HG03108 (cell line): ENCODE measurements at regions not wholly inside any gene's neighbourhood (a gene's known extent, or its start where the extent isn't known, plus 50 kb on each side); places are given as distances from the start of the nearest gene placed in this dataset.
"Not testable (repeated sequence)": the region's sequence is repeated elsewhere in the genome, so short reads cannot be mapped to it uniquely, and the experiment has no call there.

Experiments
- ATAC-seq: cut with Tn5 transposase; IDR thresholded peaks from one replicate; pipeline ENCODE4 v1.9.1; 2021; ENCODE audit warnings: moderate library complexity; ENCODE audit not compliant: unreplicated experiment

GRCh38 chr16:59920054-59920453, 1185.9 kb upstream of the GOT2 start:
- no peak for ATAC-seq

- no peak for ATAC-seq
These were observed 1179.5 kb upstream of the GOT2 start for GRCh38 chr16:59913666-59914065.

GRCh38 chr16:59909262-59909661, 1175.1 kb upstream of the GOT2 start:
- ATAC-seq = no peak

- no peak for ATAC-seq
These were observed 1173.5 kb upstream of the GOT2 start for GRCh38 chr16:59907611-59908010.

- no peak for ATAC-seq
These were observed 1171.5 kb upstream of the GOT2 start for GRCh38 chr16:59905606-59906005.

- no peak for ATAC-seq
These were observed 1171.0 kb upstream of the GOT2 start for GRCh38 chr16:59905131-59905530.

- ATAC-seq = no peak
These were observed 1165.8 kb upstream of the GOT2 start for GRCh38 chr16:59899940-59900339.

GRCh38 chr16:59892376-59892775, 1158.3 kb upstream of the GOT2 start:
- ATAC-seq = no peak

GRCh38 chr16:59887856-59888255, 1153.7 kb upstream of the GOT2 start:
- ATAC-seq = no peak

- no peak for ATAC-seq
These were observed 1151.9 kb upstream of the GOT2 start for GRCh38 chr16:59886021-59886420.

GRCh38 chr16:59881376-59881775, 1147.3 kb upstream of the GOT2 start:
- no peak for ATAC-seq

GRCh38 chr16:59880611-59881010, 1146.5 kb upstream of the GOT2 start:
- no peak for ATAC-seq

- no peak for ATAC-seq
These were observed 1144.9 kb upstream of the GOT2 start for GRCh38 chr16:59878999-59879398.

- no peak for ATAC-seq
These were observed 1144.4 kb upstream of the GOT2 start for GRCh38 chr16:59878479-59878878.

- ATAC-seq = no peak
These were observed 1131.0 kb upstream of the GOT2 start for GRCh38 chr16:59864981-59865666.

- ATAC-seq = no peak
These were observed 1125.7 kb upstream of the GOT2 start for GRCh38 chr16:59859676-59860402.

GRCh38 chr16:59854846-59855439, 1120.8 kb upstream of the GOT2 start:
- ATAC-seq = no peak

- no peak for ATAC-seq
These were observed 1115.6 kb upstream of the GOT2 start for GRCh38 chr16:59849716-59850115.

- no peak for ATAC-seq
These were observed 1114.2 kb upstream of the GOT2 start for GRCh38 chr16:59848296-59848695.

GRCh38 chr16:59840169-59840568, 1106.1 kb upstream of the GOT2 start:
- no peak for ATAC-seq

- no peak for ATAC-seq
These were observed 1092.7 kb upstream of the GOT2 start for GRCh38 chr16:59826767-59827166.

GRCh38 chr16:59809488-59809887, 1075.4 kb upstream of the GOT2 start:
- ATAC-seq = not testable (repeated sequence)
